DND-41 (cell line): ENCODE measurements at regions not wholly inside any gene's neighbourhood (a gene's known extent, or its start where the extent isn't known, plus 50 kb on each side); places are given as distances from the start of the nearest gene placed in this dataset.

ENCODE experiments used
- CTCF ChIP-seq: IDR thresholded peaks from 2 replicates; pipeline ENCODE4 v1.5.1; 2012; ENCODE audit warnings: borderline replicate concordance, low read length, moderate library complexity, mild to moderate bottlenecking; ENCODE audit not compliant: poor library complexity, severe bottlenecking; ENCODE audit errors: extremely low read depth
- EZH2 ChIP-seq: IDR thresholded peaks from 3 replicates; pipeline ENCODE4 v1.6.1; 2012; ENCODE audit warnings: borderline replicate concordance, low read depth, mild to moderate bottlenecking, moderate library complexity, low read length, inconsistent platforms; ENCODE audit not compliant: severe bottlenecking

- TF ChIP-seq EZH2 (no peak), CTCF (no peak)
Measured at GRCh38 chr3:66661628-66662027, 160.8 kb upstream of the LRIG1 start.
